H9 (cell line): ENCODE measurements at regions not wholly inside any gene's neighbourhood (a gene's known extent, or its start where the extent isn't known, plus 50 kb on each side); places are given as distances from the start of the nearest gene placed in this dataset.

ENCODE experiments used
- DNase-seq: peaks from one replicate; pipeline ENCODE4 v3.0.0-alpha.2; 2017
- H2AFZ ChIP-seq: one replicate; pipeline ENCODE4 v1.6.1; 2013; ENCODE audit warnings: mild to moderate bottlenecking, low read length, control low read depth, moderate library complexity
- H2AK5ac ChIP-seq: 2 replicates; pipeline ENCODE4 v1.6.1; 2013; ENCODE audit warnings: low read length, control low read depth, mixed read lengths; ENCODE audit not compliant: insufficient read length
- H2BK120ac ChIP-seq: one replicate; pipeline ENCODE4 v1.6.1; 2013; ENCODE audit warnings: low read depth, mild to moderate bottlenecking, low read length, control low read depth, inconsistent platforms; ENCODE audit not compliant: poor library complexity, severe bottlenecking
- H2BK12ac ChIP-seq: 2 replicates; pipeline ENCODE4 v1.6.1; 2013; ENCODE audit warnings: low read length, control low read depth, mixed read lengths, low read depth; ENCODE audit not compliant: insufficient read length
- H2BK15ac ChIP-seq: 2 replicates; pipeline ENCODE4 v1.6.1; 2013; ENCODE audit warnings: low read depth, low read length, control low read depth
- H2BK20ac ChIP-seq: one replicate; pipeline ENCODE4 v1.6.1; 2013; ENCODE audit warnings: low read depth, mild to moderate bottlenecking, low read length, control low read depth, inconsistent platforms; ENCODE audit not compliant: poor library complexity, severe bottlenecking
- H2BK5ac ChIP-seq: 2 replicates; pipeline ENCODE4 v1.6.1; 2013; ENCODE audit warnings: low read length, control low read depth, mixed read lengths; ENCODE audit not compliant: insufficient read length
- H3K14ac ChIP-seq: 2 replicates; pipeline ENCODE4 v1.6.1; 2013; ENCODE audit warnings: low read length, control low read depth; ENCODE audit not compliant: insufficient read depth
- H3K18ac ChIP-seq: 2 replicates; pipeline ENCODE4 v1.6.1; 2013; ENCODE audit warnings: low read depth, mild to moderate bottlenecking, mixed read lengths, low read length, control low read depth; ENCODE audit not compliant: insufficient read length
- H3K23ac ChIP-seq: 2 replicates; pipeline ENCODE4 v1.6.1; 2013; ENCODE audit warnings: low read length, control low read depth, mixed read lengths, low read depth; ENCODE audit not compliant: insufficient read length
- H3K23me2 ChIP-seq: 2 replicates; pipeline ENCODE4 v1.6.1; 2013; ENCODE audit warnings: low read depth, mild to moderate bottlenecking, mixed read lengths, low read length, control low read depth; ENCODE audit not compliant: insufficient read length, poor library complexity, severe bottlenecking
- H3K27ac ChIP-seq: 2 replicates; pipeline ENCODE4 v1.5.1; 2013; ENCODE audit warnings: low read length, control low read depth, mixed read lengths, low read depth; ENCODE audit not compliant: insufficient read length
- H3K27me3 ChIP-seq: 2 replicates; pipeline ENCODE4 v1.6.1; 2013; ENCODE audit warnings: low read length, control low read depth, inconsistent platforms; ENCODE audit not compliant: insufficient read depth
- H3K4ac ChIP-seq: 2 replicates; pipeline ENCODE4 v1.6.1; 2013; ENCODE audit warnings: low read depth, mild to moderate bottlenecking, control low read depth, inconsistent platforms, low read length, moderate library complexity
- H3K4me1 ChIP-seq: 2 replicates; pipeline ENCODE4 v1.6.1; 2013; ENCODE audit warnings: low read length, control low read depth, inconsistent platforms; ENCODE audit not compliant: insufficient read depth
- H3K4me2 ChIP-seq: 2 replicates; pipeline ENCODE4 v1.6.1; 2013; ENCODE audit warnings: low read length, control low read depth, mixed read lengths; ENCODE audit not compliant: insufficient read length, insufficient read depth
- H3K56ac ChIP-seq: 2 replicates; pipeline ENCODE4 v1.6.1; 2013; ENCODE audit warnings: low read depth, mild to moderate bottlenecking, mixed read lengths, low read length, control low read depth; ENCODE audit not compliant: insufficient read length
- H3K79me1 ChIP-seq: 2 replicates; pipeline ENCODE4 v1.6.1; 2013; ENCODE audit warnings: low read depth, mild to moderate bottlenecking, moderate library complexity, low read length, control low read depth, inconsistent platforms; ENCODE audit not compliant: insufficient read depth, poor library complexity, severe bottlenecking
- H3K79me2 ChIP-seq: 2 replicates; pipeline ENCODE4 v1.6.1; 2013; ENCODE audit warnings: low read length, control low read depth, inconsistent platforms; ENCODE audit not compliant: insufficient read depth
- H3K9ac ChIP-seq: 2 replicates; pipeline ENCODE4 v1.6.1; 2013; ENCODE audit warnings: low read length, control low read depth, mixed read lengths; ENCODE audit not compliant: insufficient read length; ENCODE audit errors: extremely low read depth
- H3K9me3 ChIP-seq: one replicate; pipeline ENCODE4 v1.6.1; 2013; ENCODE audit warnings: low read depth, low read length, inconsistent platforms; ENCODE audit not compliant: control insufficient read depth
- H3T11ph ChIP-seq: one replicate; pipeline ENCODE4 v1.6.1; 2013; ENCODE audit warnings: mild to moderate bottlenecking, low read length, control low read depth, inconsistent platforms
- H4K20me1 ChIP-seq: one replicate; pipeline ENCODE4 v1.6.1; 2013; ENCODE audit not compliant: control insufficient read depth, insufficient read length, insufficient read depth
- H4K5ac ChIP-seq: 2 replicates; pipeline ENCODE4 v1.6.1; 2013; ENCODE audit warnings: low read depth, mild to moderate bottlenecking, mixed read lengths, low read length, control low read depth; ENCODE audit not compliant: insufficient read length
- H4K8ac ChIP-seq: replicated peaks from 2 replicates; pipeline ENCODE4 v1.6.1; 2013; ENCODE audit warnings: low read length, control low read depth, mixed read lengths, low read depth; ENCODE audit not compliant: insufficient read length
- H4K91ac ChIP-seq: 2 replicates; pipeline ENCODE4 v1.6.1; 2013; ENCODE audit warnings: low read depth, mild to moderate bottlenecking, moderate library complexity, mixed read lengths, low read length, control low read depth; ENCODE audit not compliant: insufficient read length
- H3K27ac Mint-ChIP-seq, 3 experiments: 2 replicates in 2 of 3; 3 replicates in 1 of 3; pipeline ENCODE4 v1.8.0; 2020 to 2021; ENCODE audit warnings: mixed read lengths in 3 of 3, mild to moderate bottlenecking in 1 of 3, moderate library complexity in 1 of 3
- H3K27me3 Mint-ChIP-seq: 2 replicates; pipeline ENCODE4 v1.8.0; 2021; ENCODE audit warnings: low read depth, mild to moderate bottlenecking, moderate library complexity, mixed read lengths
- H3K36me3 Mint-ChIP-seq, 3 experiments: 2 replicates in 2 of 3; 3 replicates in 1 of 3; pipeline ENCODE4 v1.8.0; 2020 to 2021; ENCODE audit warnings: low read depth in 3 of 3, mixed read lengths in 3 of 3; ENCODE audit not compliant: insufficient read depth in 1 of 3
- H3K4me1 Mint-ChIP-seq, 2 experiments: 2 replicates each; pipeline ENCODE4 v1.8.0; 2020; ENCODE audit warnings: mixed read lengths in 2 of 2
- H3K4me3 Mint-ChIP-seq, 2 experiments: 2 replicates in 1 of 2; 3 replicates in 1 of 2; pipeline ENCODE4 v1.8.0; 2020 to 2021; ENCODE audit warnings: mild to moderate bottlenecking in 2 of 2, mixed read lengths in 2 of 2, moderate library complexity in 1 of 2
- H3K9me3 Mint-ChIP-seq, 2 experiments: 2 replicates in 1 of 2; 3 replicates in 1 of 2; pipeline ENCODE4 v1.8.0; 2020; ENCODE audit warnings: mild to moderate bottlenecking in 2 of 2, mixed read lengths in 2 of 2, moderate library complexity in 1 of 2
- WGBS: extraction: QIAGEN DNeasy Blood & Tissue Kit; methylation state at CpG from one replicate; pipeline ENCODE4 v1.1.7; 2013; ENCODE audit warnings: missing lambda C conversion rate, low lambda C conversion rate, mixed read lengths; ENCODE audit not compliant: insufficient read length; ENCODE audit errors: extremely low coverage; 5-methylcytosine and 5-hydroxymethylcytosine counted together
- TF ChIP-seq, protein P1 (sequence below): fragments of 200-600 bp; sonication (generic); conservative IDR thresholded peaks from 3 replicates; pipeline ENCODE4 v1.8.0; 2021; ENCODE audit warnings: antibody characterized with exemption, mild to moderate bottlenecking

DNA sequence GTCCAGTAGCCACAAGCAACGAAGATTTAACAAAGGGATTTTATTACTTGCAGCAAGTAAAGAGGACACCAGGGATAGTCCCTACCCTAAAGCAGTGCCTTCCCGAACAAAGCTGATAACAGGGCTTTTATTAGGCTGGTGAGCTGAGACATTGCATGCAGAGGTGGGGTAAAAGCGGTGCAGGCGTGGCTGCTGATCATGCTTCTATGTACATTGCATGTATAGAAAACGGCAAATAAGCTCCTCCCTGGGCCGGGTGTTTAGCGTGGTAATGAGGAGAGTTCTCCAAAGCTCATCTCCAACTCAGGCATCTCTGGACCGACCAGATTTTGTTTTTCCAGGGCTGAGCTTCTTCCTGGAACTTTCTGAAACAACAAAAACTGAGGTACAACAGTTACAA, 83.5 kb upstream of the CDH4 start:
- peaks cover 40% of the 10 kb centered on the region for H3K27me3 Mint-ChIP-seq
- no peaks in the 10 kb centered on the region for H3K79me1 ChIP-seq
- no peak overlapping the region for H2AFZ ChIP-seq
- TF ChIP-seq, protein P1, sequence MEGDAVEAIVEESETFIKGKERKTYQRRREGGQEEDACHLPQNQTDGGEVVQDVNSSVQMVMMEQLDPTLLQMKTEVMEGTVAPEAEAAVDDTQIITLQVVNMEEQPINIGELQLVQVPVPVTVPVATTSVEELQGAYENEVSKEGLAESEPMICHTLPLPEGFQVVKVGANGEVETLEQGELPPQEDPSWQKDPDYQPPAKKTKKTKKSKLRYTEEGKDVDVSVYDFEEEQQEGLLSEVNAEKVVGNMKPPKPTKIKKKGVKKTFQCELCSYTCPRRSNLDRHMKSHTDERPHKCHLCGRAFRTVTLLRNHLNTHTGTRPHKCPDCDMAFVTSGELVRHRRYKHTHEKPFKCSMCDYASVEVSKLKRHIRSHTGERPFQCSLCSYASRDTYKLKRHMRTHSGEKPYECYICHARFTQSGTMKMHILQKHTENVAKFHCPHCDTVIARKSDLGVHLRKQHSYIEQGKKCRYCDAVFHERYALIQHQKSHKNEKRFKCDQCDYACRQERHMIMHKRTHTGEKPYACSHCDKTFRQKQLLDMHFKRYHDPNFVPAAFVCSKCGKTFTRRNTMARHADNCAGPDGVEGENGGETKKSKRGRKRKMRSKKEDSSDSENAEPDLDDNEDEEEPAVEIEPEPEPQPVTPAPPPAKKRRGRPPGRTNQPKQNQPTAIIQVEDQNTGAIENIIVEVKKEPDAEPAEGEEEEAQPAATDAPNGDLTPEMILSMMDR = no peak
- no peak overlapping the region for H2BK15ac ChIP-seq
- no peak overlapping the region for H3K27ac ChIP-seq
- H3K79me2 ChIP-seq = no peaks in the 10 kb centered on the region
- H2BK120ac ChIP-seq = no peak overlapping the region
- no CpG with 5 or more reads among the region's 8 CpGs for WGBS
- no peak overlapping the region for H4K8ac ChIP-seq
- DNase-seq = no peak
- no peaks in the 10 kb centered on the region for H3K23me2 ChIP-seq
- peaks cover 9% of the 10 kb centered on the region for H3K4me1 ChIP-seq
- H3K9ac ChIP-seq = no peak overlapping the region
- H3K4me3 Mint-ChIP-seq = no peak overlapping the region
- no peaks in the 10 kb centered on the region; a peak in 1 of 7 replicates for H3K36me3 Mint-ChIP-seq
- H3K56ac ChIP-seq = no peak overlapping the region
- no peak overlapping the region for H2BK12ac ChIP-seq
- no peak overlapping the region for H3K14ac ChIP-seq
- H3K9me3 Mint-ChIP-seq = no peaks in the 10 kb centered on the region; a peak in 1 of 5 replicates
- H4K91ac ChIP-seq = no peak overlapping the region
- no peak overlapping the region for H2AK5ac ChIP-seq
- H3T11ph ChIP-seq = no peak overlapping the region
- H2BK20ac ChIP-seq = no peak overlapping the region
- H3K23ac ChIP-seq = no peak overlapping the region
- no peaks in the 10 kb centered on the region for H3K9me3 ChIP-seq
- peaks cover 1% of the 10 kb centered on the region; the same call in 1 of the 2 replicates for H3K27me3 ChIP-seq
- no peak overlapping the region for H4K5ac ChIP-seq
- no peaks in the 10 kb centered on the region for H4K20me1 ChIP-seq
- no peak overlapping the region for H2BK5ac ChIP-seq
- H3K4me1 Mint-ChIP-seq = peaks cover 38 to 39% of the 10 kb centered on the region in 2 experiments
- H3K4me2 ChIP-seq = no peak overlapping the region
- no peak overlapping the region for H3K18ac ChIP-seq
- no peak overlapping the region for H3K4ac ChIP-seq
- H3K27ac Mint-ChIP-seq = no peak overlapping the region
